Large intestine (tissue), 3 donors: ENCODE measurements at regions not wholly inside any gene's neighbourhood (a gene's known extent, or its start where the extent isn't known, plus 50 kb on each side); places are given as distances from the start of the nearest gene placed in this dataset.

ENCODE experiments used
- DNase-seq, 2 donors: peaks; one replicate each; pipeline versions ENCODE4 v3.0.0 to v3.0.0-alpha.2; 2013
- H3K27ac ChIP-seq: one replicate; pipeline ENCODE4 v1.5.1; 2013; ENCODE audit warnings: low read length
- H3K27me3 ChIP-seq: 2 replicates; pipeline ENCODE4 v1.6.1; 2013; ENCODE audit warnings: low read length; ENCODE audit not compliant: control insufficient read depth, insufficient read depth
- H3K36me3 ChIP-seq: 2 replicates; pipeline ENCODE4 v1.6.1; 2013; ENCODE audit warnings: low read length; ENCODE audit not compliant: control insufficient read depth, insufficient read depth
- H3K4me1 ChIP-seq: one replicate; pipeline ENCODE4 v1.6.1; 2013; ENCODE audit warnings: low read length; ENCODE audit not compliant: control insufficient read depth, insufficient read depth
- H3K4me3 ChIP-seq: one replicate; pipeline ENCODE4 v1.5.1; 2013; ENCODE audit warnings: low read length
- H3K9me3 ChIP-seq: one replicate; pipeline ENCODE4 v1.6.1; 2013; ENCODE audit warnings: mild to moderate bottlenecking, low read depth, low read length, moderate library complexity; ENCODE audit not compliant: control insufficient read depth
- WGBS: methylation state at CpG from one replicate; pipeline ENCODE4 v1.1.5; 2013; ENCODE audit warnings: low lambda C conversion rate; ENCODE audit not compliant: insufficient coverage; 5-methylcytosine and 5-hydroxymethylcytosine counted together

- H3K36me3 ChIP-seq, result no peaks in the 10 kb centered on the region
- DNase-seq, result no peak
- peaks cover 2% of the 10 kb centered on the region for H3K27me3 ChIP-seq
- H3K4me3 ChIP-seq, result no peak overlapping the region
- no peaks in the 10 kb centered on the region for H3K9me3 ChIP-seq
- H3K27ac ChIP-seq, result no peak overlapping the region
- H3K4me1 ChIP-seq, result no peaks in the 10 kb centered on the region
- WGBS, result no CpG with 5 or more reads among the region's 1 CpG
Observed at GRCh38 chr16:51382940-51383339, 231.9 kb upstream of the SALL1 start.

GRCh38 chr16:51382211-51382610 lies 231.1 kb upstream of the SALL1 start:
- H3K4me1 ChIP-seq, result no peaks in the 10 kb centered on the region
- DNase-seq, result no peak
- H3K9me3 ChIP-seq, result no peaks in the 10 kb centered on the region
- no peaks in the 10 kb centered on the region for H3K36me3 ChIP-seq
- WGBS, result no CpG with 5 or more reads among the region's 3 CpGs
- peaks cover 2% of the 10 kb centered on the region for H3K27me3 ChIP-seq
- no peak overlapping the region for H3K27ac ChIP-seq
- no peak overlapping the region for H3K4me3 ChIP-seq

DNA sequence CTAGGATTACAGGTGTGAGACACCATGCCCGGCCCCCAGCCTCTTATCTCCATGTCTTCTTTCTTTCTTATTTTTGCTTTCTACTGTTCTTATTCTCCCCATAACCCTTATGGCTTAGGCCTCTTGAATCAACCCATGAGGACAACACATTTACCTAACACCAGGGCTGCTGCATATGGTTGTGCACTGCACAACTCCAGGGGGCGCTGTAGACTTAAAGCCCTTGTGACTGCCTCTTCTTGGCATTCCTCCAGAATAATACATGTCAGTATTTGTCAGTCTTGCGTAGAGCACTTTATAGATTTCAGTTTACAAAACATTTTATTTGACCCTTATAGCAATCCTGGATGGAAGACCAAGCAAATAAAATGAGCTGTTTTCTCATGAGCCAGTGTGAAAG lies 225.0 kb upstream of the SALL1 start:
- Histone ChIP-seq H3K27me3 (no peaks in the 10 kb centered on the region), H3K4me3 (no peak overlapping the region), H3K27ac (no peak overlapping the region), H3K36me3 (no peaks in the 10 kb centered on the region), H3K9me3 (no peaks in the 10 kb centered on the region), H3K4me1 (no peaks in the 10 kb centered on the region)
- 86% methylated on average over 1 of the region's 3 CpGs for WGBS
- no peak for DNase-seq

GRCh38 chr16:51374790-51375189 lies 223.7 kb upstream of the SALL1 start:
- Histone ChIP-seq H3K9me3 (no peaks in the 10 kb centered on the region), H3K4me1 (no peaks in the 10 kb centered on the region), H3K4me3 (no peak overlapping the region), H3K36me3 (no peaks in the 10 kb centered on the region), H3K27me3 (no peaks in the 10 kb centered on the region), H3K27ac (no peak overlapping the region)
- WGBS, result no CpG with 5 or more reads among the region's 5 CpGs
- DNase-seq, result no peak

DNA sequence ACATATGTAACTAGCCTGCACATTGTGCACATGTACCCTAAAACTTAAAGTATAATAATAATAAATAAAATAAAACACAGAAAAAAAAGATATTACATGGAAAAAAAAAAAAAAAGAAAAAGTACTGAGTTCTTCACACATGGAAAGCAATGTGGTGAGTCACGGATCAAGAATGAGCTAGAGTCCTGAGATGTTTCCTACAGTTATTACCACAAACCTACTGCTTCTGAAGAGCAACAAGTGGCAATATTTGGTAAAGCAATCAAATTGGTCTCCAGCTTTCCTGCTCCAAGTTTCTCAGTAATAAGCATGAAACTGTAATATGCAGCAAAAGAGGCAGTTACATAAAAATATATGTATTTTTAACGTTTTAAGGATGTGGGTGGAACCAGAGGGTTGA lies 223.3 kb upstream of the SALL1 start:
- Histone ChIP-seq H3K9me3 (no peaks in the 10 kb centered on the region), H3K27ac (no peak overlapping the region), H3K4me1 (no peaks in the 10 kb centered on the region), H3K4me3 (no peak overlapping the region), H3K36me3 (no peaks in the 10 kb centered on the region), H3K27me3 (no peaks in the 10 kb centered on the region)
- no peak for DNase-seq
- WGBS, result 100% methylated on average over 2 of the region's 2 CpGs

DNA sequence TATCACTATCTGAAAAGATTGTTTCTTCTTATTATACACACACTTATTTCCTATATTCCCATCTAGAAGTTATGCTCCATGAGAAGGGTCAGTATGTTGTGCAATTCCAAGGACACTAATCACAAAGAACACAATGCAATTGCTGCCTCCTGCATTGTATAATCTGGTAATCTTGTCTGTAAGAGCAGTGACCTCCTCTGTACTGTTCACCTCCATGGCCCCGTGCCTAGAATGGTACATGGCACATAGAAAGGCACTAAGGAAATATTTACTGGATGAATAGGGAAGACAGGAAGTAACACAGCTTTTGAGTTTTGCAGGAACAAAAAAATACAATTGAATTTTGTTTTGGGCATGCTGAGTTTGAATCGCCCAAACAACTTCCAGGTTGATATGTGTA lies 214.6 kb upstream of the SALL1 start:
- H3K36me3 ChIP-seq, result no peaks in the 10 kb centered on the region
- no peak overlapping the region for H3K4me3 ChIP-seq
- H3K4me1 ChIP-seq, result no peaks in the 10 kb centered on the region
- H3K27ac ChIP-seq, result no peak overlapping the region
- H3K9me3 ChIP-seq, result no peaks in the 10 kb centered on the region
- WGBS, result no CpG with 5 or more reads among the region's 2 CpGs
- no peak for DNase-seq
- no peaks in the 10 kb centered on the region for H3K27me3 ChIP-seq

DNA sequence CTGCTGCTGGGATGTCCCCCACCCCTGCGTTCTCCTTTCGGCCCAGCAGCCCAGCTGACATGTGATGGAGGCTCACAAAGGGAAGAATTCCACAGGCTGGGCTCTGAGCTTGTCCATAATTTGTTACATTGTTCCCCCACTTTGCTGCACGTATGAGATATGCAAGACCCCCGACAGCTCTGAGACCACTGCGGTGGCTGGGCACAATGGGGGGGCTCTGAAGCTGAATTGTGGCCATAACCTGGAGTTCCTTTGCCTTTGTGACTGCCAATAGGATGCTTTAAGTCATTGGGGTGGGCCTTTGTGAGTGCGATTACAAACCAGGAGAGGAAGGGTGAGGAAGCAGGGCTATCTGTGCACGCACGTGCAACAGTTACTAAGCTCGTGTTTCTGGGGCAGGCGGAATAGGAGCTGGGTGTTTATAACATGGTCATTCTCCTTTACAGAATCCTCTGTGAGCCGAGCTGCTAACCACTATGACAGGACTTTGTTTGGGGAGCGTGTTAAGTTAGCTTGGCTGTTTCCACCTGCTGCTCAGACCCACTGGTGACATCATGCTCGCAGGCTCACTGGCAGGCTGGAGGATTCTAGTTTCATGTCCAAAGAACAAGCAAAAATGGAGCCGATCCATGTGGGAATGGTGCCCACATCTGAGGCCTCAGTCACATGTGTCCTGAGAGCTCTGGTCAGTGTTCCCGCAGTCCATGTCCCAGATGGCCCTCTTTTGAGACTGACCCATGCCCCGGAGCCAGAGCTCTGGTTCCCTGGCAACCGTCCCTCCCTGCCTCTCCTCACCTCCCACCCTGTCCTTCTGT lies 208.3 kb upstream of the SALL1 start:
- Histone ChIP-seq H3K4me3 (no peak overlapping the region), H3K27ac (no peak overlapping the region), H3K4me1 (no peaks in the 10 kb centered on the region), H3K36me3 (no peaks in the 10 kb centered on the region), H3K9me3 (no peaks in the 10 kb centered on the region), H3K27me3 (peaks cover 6% of the 10 kb centered on the region)
- 20% methylated on average over 1 of the region's 17 CpGs for WGBS
- DNase-seq, result peak; percentile 11 to 16

DNA sequence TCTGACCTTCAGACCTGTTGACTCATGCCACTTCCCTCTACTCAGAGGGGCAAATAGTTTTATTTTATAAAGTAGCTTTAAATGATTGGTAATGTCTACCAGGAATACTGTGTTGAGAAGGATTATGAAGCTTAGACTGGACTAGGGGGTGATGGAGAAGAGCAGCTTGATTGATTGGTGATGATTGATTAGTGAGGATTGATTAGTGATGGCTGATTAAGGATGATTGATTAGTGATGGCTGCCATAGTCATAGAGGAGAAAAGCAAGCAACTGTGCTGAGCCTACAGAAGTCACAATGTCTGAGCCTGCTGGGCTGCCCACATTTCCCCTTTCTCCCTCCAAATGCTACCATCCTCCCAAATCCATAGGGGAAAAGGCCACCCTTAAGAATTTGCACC lies 206.8 kb upstream of the SALL1 start:
- H3K4me3 ChIP-seq, result no peak overlapping the region
- H3K4me1 ChIP-seq, result no peaks in the 10 kb centered on the region
- peaks cover 6% of the 10 kb centered on the region for H3K27me3 ChIP-seq
- H3K9me3 ChIP-seq, result no peaks in the 10 kb centered on the region
- H3K27ac ChIP-seq, result no peak overlapping the region
- no peak for DNase-seq
- H3K36me3 ChIP-seq, result no peaks in the 10 kb centered on the region

DNA sequence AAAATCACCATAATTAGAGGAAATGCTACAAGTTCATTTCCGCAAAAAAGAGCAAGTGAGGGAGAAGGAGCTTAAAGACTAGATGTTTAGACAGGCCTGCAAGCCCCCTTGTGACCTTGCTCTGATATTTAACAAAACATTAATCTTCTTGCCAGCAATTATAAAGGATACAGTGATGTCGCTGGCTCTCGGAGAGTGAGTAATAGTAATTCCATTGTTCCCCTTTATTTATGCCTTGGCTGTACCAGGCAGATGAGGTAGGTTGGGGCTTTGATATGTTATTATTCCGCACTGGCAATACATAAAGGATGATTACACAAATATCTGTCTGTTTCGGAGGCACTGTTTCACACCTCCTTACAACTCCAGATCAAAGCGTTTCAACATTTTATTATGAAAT lies 204.8 kb upstream of the SALL1 start:
- 100% methylated on average over 1 of the region's 6 CpGs for WGBS
- Histone ChIP-seq H3K36me3 (no peaks in the 10 kb centered on the region), H3K4me1 (no peaks in the 10 kb centered on the region), H3K27ac (no peak overlapping the region), H3K27me3 (peaks cover 6% of the 10 kb centered on the region), H3K4me3 (no peak overlapping the region), H3K9me3 (no peaks in the 10 kb centered on the region)
- no peak for DNase-seq

DNA sequence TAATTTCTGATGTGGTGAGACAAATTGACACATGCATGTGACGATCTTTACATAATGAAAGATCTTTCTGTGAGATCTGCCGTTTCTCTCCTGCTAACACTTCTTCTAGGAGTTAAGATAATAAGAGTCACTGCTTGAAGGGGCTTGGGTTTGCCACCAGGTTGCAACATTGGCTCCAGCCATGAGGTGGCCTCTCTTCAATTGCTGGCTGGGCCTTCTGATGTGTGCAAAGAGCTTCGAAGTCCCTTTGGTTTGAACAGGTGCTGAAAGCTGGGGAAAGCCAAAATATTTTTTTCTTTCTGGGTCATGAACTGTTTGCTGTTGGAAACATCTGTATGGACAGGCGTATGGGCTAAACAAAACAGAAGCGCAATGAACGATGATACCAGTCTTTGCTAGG lies 204.1 kb upstream of the SALL1 start:
- no peaks in the 10 kb centered on the region for H3K9me3 ChIP-seq
- H3K36me3 ChIP-seq, result no peaks in the 10 kb centered on the region
- H3K27ac ChIP-seq, result no peak overlapping the region
- H3K4me3 ChIP-seq, result no peak overlapping the region
- H3K4me1 ChIP-seq, result no peaks in the 10 kb centered on the region
- peaks cover 6% of the 10 kb centered on the region for H3K27me3 ChIP-seq
- DNase-seq, result no peak
- no CpG with 5 or more reads among the region's 6 CpGs for WGBS

- H3K27ac ChIP-seq, result no peak overlapping the region
- H3K4me3 ChIP-seq, result no peak overlapping the region
- no peak for DNase-seq
- H3K9me3 ChIP-seq, result no peaks in the 10 kb centered on the region
- peaks cover 2% of the 10 kb centered on the region for H3K27me3 ChIP-seq
- no peaks in the 10 kb centered on the region for H3K4me1 ChIP-seq
- H3K36me3 ChIP-seq, result no peaks in the 10 kb centered on the region
- WGBS, result 90% methylated on average over 2 of the region's 3 CpGs
Observed at GRCh38 chr16:51353055-51353454, 202.0 kb upstream of the SALL1 start.
